Colonic mucosa (tissue), 4 donors: ENCODE measurements at regions not wholly inside any gene's neighbourhood (a gene's known extent, or its start where the extent isn't known, plus 50 kb on each side); places are given as distances from the start of the nearest gene placed in this dataset.

Source experiments
- DNase-seq: peaks from one replicate; pipeline ENCODE4 v3.0.0-alpha.2; 2020
- H3K27ac ChIP-seq: fragments of 200-600 bp; one replicate; pipeline ENCODE4 v1.8.0; 2021
- H3K27me3 ChIP-seq: fragments of 200-600 bp; one replicate; pipeline ENCODE4 v1.8.0; 2021
- H3K36me3 ChIP-seq: fragments of 200-600 bp; one replicate; pipeline ENCODE4 v1.8.0; 2021
- H3K4me1 ChIP-seq: fragments of 200-600 bp; one replicate; pipeline ENCODE4 v1.8.0; 2021; ENCODE audit warnings: mild to moderate bottlenecking
- H3K4me3 ChIP-seq: fragments of 200-600 bp; one replicate; pipeline ENCODE4 v1.8.0; 2021
- H3K9ac ChIP-seq, 2 donors: one replicate each; pipeline ENCODE4 v1.7.0; 2013; ENCODE audit warnings: control low read depth in 2 of 2, low read depth in 2 of 2, low read length in 2 of 2
- H3K9me3 ChIP-seq: fragments of 200-600 bp; one replicate; pipeline ENCODE4 v1.8.0; 2021
- intact Hi-C: fragments of 100-400 bp; cut with DNase I; formaldehyde crosslinking; loops from one replicate; pipeline ENCODE4 v1.14.1; 2022
- TF ChIP-seq, protein P1 (sequence below): fragments of 200-600 bp; IDR thresholded peaks from one replicate; pipeline ENCODE4 v1.8.0; 2022; ENCODE audit warnings: antibody characterized with exemption, mild to moderate bottlenecking
- donor health status: healthy.
- donor health status: DM: no; HTN: no; CAD: no.
- donor health status: DM: no; HTN: no; CAD: no.

- H3K27ac ChIP-seq = no peak overlapping the region
- H3K36me3 ChIP-seq = no peaks in the 10 kb centered on the region
- no peaks in the 10 kb centered on the region for H3K4me1 ChIP-seq
- TF ChIP-seq, protein P1, sequence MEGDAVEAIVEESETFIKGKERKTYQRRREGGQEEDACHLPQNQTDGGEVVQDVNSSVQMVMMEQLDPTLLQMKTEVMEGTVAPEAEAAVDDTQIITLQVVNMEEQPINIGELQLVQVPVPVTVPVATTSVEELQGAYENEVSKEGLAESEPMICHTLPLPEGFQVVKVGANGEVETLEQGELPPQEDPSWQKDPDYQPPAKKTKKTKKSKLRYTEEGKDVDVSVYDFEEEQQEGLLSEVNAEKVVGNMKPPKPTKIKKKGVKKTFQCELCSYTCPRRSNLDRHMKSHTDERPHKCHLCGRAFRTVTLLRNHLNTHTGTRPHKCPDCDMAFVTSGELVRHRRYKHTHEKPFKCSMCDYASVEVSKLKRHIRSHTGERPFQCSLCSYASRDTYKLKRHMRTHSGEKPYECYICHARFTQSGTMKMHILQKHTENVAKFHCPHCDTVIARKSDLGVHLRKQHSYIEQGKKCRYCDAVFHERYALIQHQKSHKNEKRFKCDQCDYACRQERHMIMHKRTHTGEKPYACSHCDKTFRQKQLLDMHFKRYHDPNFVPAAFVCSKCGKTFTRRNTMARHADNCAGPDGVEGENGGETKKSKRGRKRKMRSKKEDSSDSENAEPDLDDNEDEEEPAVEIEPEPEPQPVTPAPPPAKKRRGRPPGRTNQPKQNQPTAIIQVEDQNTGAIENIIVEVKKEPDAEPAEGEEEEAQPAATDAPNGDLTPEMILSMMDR = no peak
- H3K4me3 ChIP-seq = no peak overlapping the region
- DNase-seq = no peak
- H3K9ac ChIP-seq = no peak overlapping the region
- H3K27me3 ChIP-seq = no peaks in the 10 kb centered on the region
- no peaks in the 10 kb centered on the region for H3K9me3 ChIP-seq
- intact Hi-C loops = no loop called here
These were observed 396.4 kb upstream of the CCL2 start for GRCh38 chr17:33858682-33859081.

DNA sequence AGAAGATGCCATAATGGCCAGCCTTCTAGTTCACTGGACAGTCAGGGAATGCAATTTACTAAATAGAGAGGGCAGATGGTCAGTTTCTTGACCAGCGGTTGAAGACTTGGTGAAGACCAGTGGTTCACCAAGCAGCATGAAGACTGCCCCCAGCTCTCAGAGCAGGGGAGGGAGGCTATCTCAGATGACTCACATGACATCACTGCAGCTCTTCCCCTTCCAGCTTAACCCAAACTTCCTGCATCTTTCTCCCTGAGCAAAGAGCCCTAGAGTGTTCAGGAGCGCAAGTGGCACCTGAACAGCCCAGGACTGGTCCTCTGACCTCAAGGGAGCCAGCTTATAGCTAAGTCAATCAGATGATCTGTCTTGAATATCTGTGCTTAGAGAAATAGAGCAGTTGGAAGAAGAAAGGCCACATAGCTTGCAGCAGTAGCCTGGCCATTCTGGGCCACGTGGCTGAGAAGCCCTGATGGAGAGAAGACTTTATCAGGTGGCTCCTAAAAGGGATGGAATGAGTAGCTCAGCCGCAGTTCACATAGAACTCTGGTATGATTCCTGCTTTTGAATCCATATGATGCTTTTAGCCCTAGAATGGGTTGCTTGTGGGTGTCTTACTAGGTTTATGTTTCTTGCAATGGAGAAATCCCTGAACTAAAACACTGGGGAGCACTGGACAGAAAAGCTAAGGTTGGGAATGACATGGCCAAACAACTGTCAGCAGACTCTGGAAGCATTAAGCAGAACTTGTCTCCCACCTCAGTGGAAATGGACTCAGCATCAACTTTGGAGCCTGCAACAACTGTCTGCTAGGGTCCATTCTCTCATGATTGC is 392.1 kb upstream of the CCL2 start:
- no peaks in the 10 kb centered on the region for H3K4me1 ChIP-seq
- H3K27me3 ChIP-seq = no peaks in the 10 kb centered on the region
- H3K9me3 ChIP-seq = no peaks in the 10 kb centered on the region
- no peak overlapping the region for H3K27ac ChIP-seq
- TF ChIP-seq, protein P1 = no peak
- no peak overlapping the region for H3K9ac ChIP-seq
- no peak for DNase-seq
- H3K4me3 ChIP-seq = no peak overlapping the region
- H3K36me3 ChIP-seq = no peaks in the 10 kb centered on the region
- intact Hi-C loops = no loop called here

GRCh38 chr17:33864758-33865229 is 390.3 kb upstream of the CCL2 start:
- TF ChIP-seq, protein P1 = no peak
- no peaks in the 10 kb centered on the region for H3K4me1 ChIP-seq
- intact Hi-C loops = no loop called here
- no peak for DNase-seq
- no peak overlapping the region for H3K9ac ChIP-seq
- no peak overlapping the region for H3K27ac ChIP-seq
- no peaks in the 10 kb centered on the region for H3K27me3 ChIP-seq
- no peaks in the 10 kb centered on the region for H3K9me3 ChIP-seq
- H3K36me3 ChIP-seq = no peaks in the 10 kb centered on the region
- H3K4me3 ChIP-seq = no peak overlapping the region

- DNase-seq = no peak
- Histone ChIP-seq H3K27me3 (no peaks in the 10 kb centered on the region), H3K9ac (no peak overlapping the region), H3K4me1 (no peaks in the 10 kb centered on the region), H3K9me3 (no peaks in the 10 kb centered on the region), H3K36me3 (no peaks in the 10 kb centered on the region), H3K27ac (no peak overlapping the region), H3K4me3 (no peak overlapping the region)
- intact Hi-C loops = no loop called here
- TF ChIP-seq, protein P1 = no peak
These were observed 386.2 kb upstream of the CCL2 start for GRCh38 chr17:33868899-33869298.

- no peaks in the 10 kb centered on the region for H3K9me3 ChIP-seq
- H3K4me1 ChIP-seq = no peaks in the 10 kb centered on the region
- no peak overlapping the region for H3K27ac ChIP-seq
- no peaks in the 10 kb centered on the region for H3K36me3 ChIP-seq
- H3K4me3 ChIP-seq = no peak overlapping the region
- DNase-seq = no peak
- no peaks in the 10 kb centered on the region for H3K27me3 ChIP-seq
- H3K9ac ChIP-seq = no peak overlapping the region
- TF ChIP-seq, protein P1 = no peak
- intact Hi-C loops = no loop called here
These were observed 384.1 kb upstream of the CCL2 start for GRCh38 chr17:33870936-33871335.
